IPS DF 6.9 (cell line): ENCODE measurements at regions not wholly inside any gene's neighbourhood (a gene's known extent, or its start where the extent isn't known, plus 50 kb on each side); places are given as distances from the start of the nearest gene placed in this dataset.
"Not testable (repeated sequence)": the region's sequence is repeated elsewhere in the genome, so short reads cannot be mapped to it uniquely, and the experiment has no call there.

Experiments
- DNase-seq: peaks from one replicate; pipeline ENCODE4 v3.0.0-alpha.2; 2013; ENCODE audit warnings: low read depth, low spot score
- H3K27ac ChIP-seq: one replicate; pipeline ENCODE4 v1.5.1; 2013; ENCODE audit warnings: low read length, control low read depth
- H3K27me3 ChIP-seq: 2 replicates; pipeline ENCODE4 v1.6.1; 2013; ENCODE audit warnings: mild to moderate bottlenecking, low read length; ENCODE audit not compliant: control insufficient read depth, insufficient read depth
- H3K36me3 ChIP-seq: 2 replicates; pipeline ENCODE4 v1.6.1; 2013; ENCODE audit warnings: low read length; ENCODE audit not compliant: control insufficient read depth, insufficient read depth
- H3K4me1 ChIP-seq: 2 replicates; pipeline ENCODE4 v1.6.1; 2013; ENCODE audit warnings: low read length; ENCODE audit not compliant: control insufficient read depth, insufficient read depth
- H3K4me3 ChIP-seq: 2 replicates; pipeline ENCODE4 v1.5.1; 2013; ENCODE audit warnings: mild to moderate bottlenecking, low read length
- H3K9me3 ChIP-seq: 2 replicates; pipeline ENCODE4 v1.6.1; 2013; ENCODE audit warnings: low read length, inconsistent platforms; ENCODE audit not compliant: control insufficient read depth, insufficient read depth
- WGBS: extraction: QIAGEN DNeasy Blood & Tissue Kit; methylation state at CpG from one replicate; pipeline ENCODE4 v1.1.7; 2013; ENCODE audit warnings: mixed read lengths, missing lambda C conversion rate; ENCODE audit not compliant: insufficient read length, insufficient coverage; 5-methylcytosine and 5-hydroxymethylcytosine counted together

DNA sequence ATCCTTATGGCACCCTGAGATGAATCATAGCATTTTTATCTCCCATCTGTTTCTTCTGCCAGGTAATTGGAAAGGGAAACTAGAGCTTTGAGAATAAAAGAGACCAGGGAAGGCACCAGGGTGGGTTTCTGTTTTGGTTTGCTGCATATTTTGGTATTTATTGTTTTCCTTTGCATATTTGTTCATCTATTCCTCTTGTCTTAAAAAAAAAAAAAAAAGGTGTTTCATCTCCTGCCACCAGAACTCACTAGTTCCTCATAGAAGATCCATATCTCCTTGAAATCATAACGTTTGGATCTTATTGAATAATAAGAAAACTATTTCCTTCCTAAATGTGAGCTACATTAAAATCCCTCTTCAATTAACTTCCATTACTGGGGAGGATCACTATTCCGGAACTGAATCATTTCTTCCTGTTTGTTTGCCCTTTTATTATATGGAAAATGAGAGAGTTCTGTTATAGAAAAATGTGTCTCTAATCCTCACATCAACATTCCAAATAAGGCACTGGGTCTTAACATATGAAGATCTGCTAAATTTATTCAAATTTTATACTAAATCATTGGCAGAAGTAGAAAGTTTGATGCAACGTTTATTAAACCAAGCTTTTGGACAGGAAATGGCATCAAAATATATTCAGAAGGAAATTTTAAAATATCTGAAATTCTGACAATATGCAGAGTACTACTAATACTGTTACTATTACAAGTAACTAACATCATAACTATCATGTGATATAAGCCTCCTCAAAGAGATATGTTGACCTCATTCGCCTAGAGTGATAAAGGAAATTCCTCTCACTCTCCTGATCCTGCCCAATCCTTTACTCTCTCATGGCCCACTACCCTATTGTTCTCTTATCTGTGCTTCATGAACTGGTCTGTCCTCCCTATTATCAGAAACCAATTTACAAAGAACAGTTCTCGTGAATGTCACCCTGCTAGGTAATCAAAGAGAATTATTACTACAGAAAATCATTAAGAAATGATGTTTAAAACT, 229.4 kb upstream of the RSPO3 start:
- H3K9me3 ChIP-seq: no peaks in the 10 kb centered on the region
- no peak for DNase-seq
- no peaks in the 10 kb centered on the region for H3K27me3 ChIP-seq
- H3K4me3 ChIP-seq: no peak overlapping the region
- H3K4me1 ChIP-seq: no peaks in the 10 kb centered on the region
- no peaks in the 10 kb centered on the region for H3K36me3 ChIP-seq
- no CpG with 5 or more reads among the region's 5 CpGs for WGBS
- H3K27ac ChIP-seq: no peak overlapping the region

GRCh38 chr6:126890055-126890454, 228.4 kb upstream of the RSPO3 start:
- Histone ChIP-seq H3K4me1 (no peaks in the 10 kb centered on the region), H3K27ac (no peak overlapping the region), H3K9me3 (no peaks in the 10 kb centered on the region), H3K4me3 (no peak overlapping the region), H3K36me3 (no peaks in the 10 kb centered on the region), H3K27me3 (no peaks in the 10 kb centered on the region)
- DNase-seq: no peak
- WGBS: no CpG with 5 or more reads among the region's 2 CpGs

GRCh38 chr6:126891158-126891557, 227.3 kb upstream of the RSPO3 start:
- Histone ChIP-seq H3K27ac (no peak overlapping the region), H3K4me1 (no peaks in the 10 kb centered on the region), H3K36me3 (no peaks in the 10 kb centered on the region), H3K27me3 (no peaks in the 10 kb centered on the region), H3K9me3 (no peaks in the 10 kb centered on the region), H3K4me3 (no peak overlapping the region)
- WGBS: no CpG with 5 or more reads among the region's 1 CpG
- no peak for DNase-seq

GRCh38 chr6:126892869-126893268, 225.6 kb upstream of the RSPO3 start:
- WGBS: no CpG with 5 or more reads among the region's 5 CpGs
- not testable (repeated sequence) for DNase-seq, H3K4me1 ChIP-seq, H3K4me3 ChIP-seq, H3K27ac ChIP-seq, H3K27me3 ChIP-seq, H3K36me3 ChIP-seq, H3K9me3 ChIP-seq

DNA sequence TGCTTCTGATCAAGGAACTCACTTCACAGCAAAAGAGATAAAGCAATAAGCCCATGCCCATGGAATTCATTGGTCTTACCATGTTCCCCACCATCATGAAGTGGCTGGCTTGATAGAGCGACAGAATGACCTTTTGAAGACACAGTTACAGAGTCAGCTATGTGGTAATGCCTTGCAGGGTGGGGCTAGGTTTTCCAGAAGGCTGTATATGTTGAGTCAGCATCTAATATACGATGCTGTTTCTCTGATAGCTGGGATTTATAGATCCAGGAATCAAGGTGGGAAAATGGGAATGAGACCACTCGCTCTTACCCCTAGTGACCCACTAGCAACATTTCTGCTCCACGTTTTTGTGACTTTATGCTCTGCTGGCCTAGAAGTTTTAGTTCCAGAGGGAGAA, 220.7 kb upstream of the RSPO3 start:
- Histone ChIP-seq H3K36me3 (no peaks in the 10 kb centered on the region), H3K9me3 (no peaks in the 10 kb centered on the region), H3K4me3 (no peak overlapping the region), H3K27me3 (no peaks in the 10 kb centered on the region), H3K4me1 (no peaks in the 10 kb centered on the region), H3K27ac (no peak overlapping the region)
- WGBS: no CpG with 5 or more reads among the region's 4 CpGs
- no peak for DNase-seq

GRCh38 chr6:126904176-126904575, 214.3 kb upstream of the RSPO3 start:
- Histone ChIP-seq H3K4me3 (no peak overlapping the region), H3K9me3 (no peaks in the 10 kb centered on the region), H3K4me1 (no peaks in the 10 kb centered on the region), H3K27me3 (no peaks in the 10 kb centered on the region), H3K27ac (no peak overlapping the region), H3K36me3 (no peaks in the 10 kb centered on the region)
- WGBS: no CpG with 5 or more reads among the region's 1 CpG
- no peak for DNase-seq

- no peak for DNase-seq
- Histone ChIP-seq H3K36me3 (no peaks in the 10 kb centered on the region), H3K9me3 (no peaks in the 10 kb centered on the region), H3K4me3 (no peak overlapping the region), H3K4me1 (no peaks in the 10 kb centered on the region), H3K27me3 (no peaks in the 10 kb centered on the region), H3K27ac (no peak overlapping the region)
- WGBS: no CpG with 5 or more reads among the region's 4 CpGs
Measured at GRCh38 chr6:126905917-126906316, 212.6 kb upstream of the RSPO3 start.

DNA sequence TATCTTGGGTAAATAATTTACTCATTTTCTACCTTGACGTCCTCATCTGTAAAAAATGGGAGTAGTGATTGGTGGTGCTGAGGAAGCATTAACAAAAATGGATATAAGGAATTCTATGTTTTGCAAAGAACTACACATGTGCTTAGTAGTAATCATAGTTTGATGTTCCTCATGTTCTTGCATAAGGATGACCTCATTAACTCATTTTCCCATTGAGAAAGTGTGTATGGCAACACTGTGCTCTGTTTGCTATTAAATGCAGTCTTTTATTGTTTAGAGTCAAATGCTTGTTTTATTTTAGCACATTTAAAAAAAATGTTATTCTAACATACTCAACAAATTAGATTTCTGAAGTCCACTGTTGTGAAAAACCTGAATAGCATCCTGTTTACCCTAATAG, 211.2 kb upstream of the RSPO3 start:
- DNase-seq: no peak
- Histone ChIP-seq H3K36me3 (no peaks in the 10 kb centered on the region), H3K27ac (no peak overlapping the region), H3K4me3 (no peak overlapping the region), H3K4me1 (no peaks in the 10 kb centered on the region), H3K9me3 (no peaks in the 10 kb centered on the region), H3K27me3 (no peaks in the 10 kb centered on the region)
- WGBS: no CpG with 5 or more reads among the region's 1 CpG

DNA sequence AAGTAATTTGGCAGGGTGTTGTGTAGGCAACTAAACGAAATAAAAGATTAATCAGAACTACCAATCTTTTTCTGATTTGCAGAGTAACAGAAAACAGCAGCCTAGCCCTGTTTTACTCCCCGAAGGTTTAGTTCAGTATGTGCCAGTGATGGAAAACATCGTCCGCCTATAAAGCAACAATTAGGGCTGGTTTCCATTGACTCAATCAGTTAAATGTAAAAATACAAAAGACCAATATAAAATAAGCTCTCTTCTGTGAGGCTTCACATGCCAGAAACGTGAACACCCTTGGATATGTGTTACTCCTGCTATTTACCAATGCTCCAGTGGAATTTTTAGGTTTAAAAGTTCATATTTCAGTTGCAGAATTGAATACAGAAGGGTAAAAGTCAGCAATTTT, 210.5 kb upstream of the RSPO3 start:
- Histone ChIP-seq H3K27me3 (no peaks in the 10 kb centered on the region), H3K4me1 (no peaks in the 10 kb centered on the region), H3K36me3 (no peaks in the 10 kb centered on the region), H3K4me3 (no peak overlapping the region), H3K9me3 (no peaks in the 10 kb centered on the region), H3K27ac (no peak overlapping the region)
- no CpG with 5 or more reads among the region's 5 CpGs for WGBS
- DNase-seq: no peak

- no peaks in the 10 kb centered on the region for H3K4me1 ChIP-seq
- no peak overlapping the region for H3K27ac ChIP-seq
- no peak for DNase-seq
- H3K36me3 ChIP-seq: no peaks in the 10 kb centered on the region
- H3K4me3 ChIP-seq: no peak overlapping the region
- WGBS: no CpG with 5 or more reads among the region's 3 CpGs
- H3K9me3 ChIP-seq: no peaks in the 10 kb centered on the region
- H3K27me3 ChIP-seq: no peaks in the 10 kb centered on the region
Measured at GRCh38 chr6:126909493-126909892, 209.0 kb upstream of the RSPO3 start.

GRCh38 chr6:126913651-126914050, 204.8 kb upstream of the RSPO3 start:
- no peak for DNase-seq
- H3K36me3 ChIP-seq: no peaks in the 10 kb centered on the region
- no peak overlapping the region for H3K4me3 ChIP-seq
- H3K27me3 ChIP-seq: no peaks in the 10 kb centered on the region
- no peaks in the 10 kb centered on the region for H3K9me3 ChIP-seq
- H3K27ac ChIP-seq: no peak overlapping the region
- no CpG with 5 or more reads among the region's 1 CpG for WGBS
- no peaks in the 10 kb centered on the region for H3K4me1 ChIP-seq
